Loucy (cell line): ENCODE measurements at regions not wholly inside any gene's neighbourhood (a gene's known extent, or its start where the extent isn't known, plus 50 kb on each side); places are given as distances from the start of the nearest gene placed in this dataset.

Experiments used
- H2AFZ ChIP-seq: fragments of 200-600 bp; sonication (generic); 2 replicates; pipeline ENCODE4 v1.6.0; 2016; ENCODE audit warnings: antibody characterized with exemption, mild to moderate bottlenecking, low read length, moderate library complexity
- H3F3A ChIP-seq: fragments of 200-600 bp; 2 replicates; pipeline ENCODE4 v1.6.0; 2016; ENCODE audit warnings: antibody characterized with exemption, low read depth, mild to moderate bottlenecking
- H3K27me3 ChIP-seq: fragments of 200-600 bp; sonication (generic); 2 replicates; pipeline ENCODE4 v1.6.1; 2014; ENCODE audit warnings: low read length, mild to moderate bottlenecking; ENCODE audit not compliant: insufficient read depth, poor library complexity, severe bottlenecking
- H3K36me3 ChIP-seq: fragments of 200-600 bp; sonication (generic); 2 replicates; pipeline ENCODE4 v1.6.1; 2016; ENCODE audit warnings: low read length; ENCODE audit not compliant: insufficient read depth
- H3K4me1 ChIP-seq: fragments of 200-600 bp; sonication (generic); 2 replicates; pipeline ENCODE4 v1.5.1; 2014; ENCODE audit warnings: low read length, mild to moderate bottlenecking; ENCODE audit not compliant: insufficient read depth, poor library complexity, severe bottlenecking
- H3K4me2 ChIP-seq: fragments of 200-600 bp; sonication (generic); 2 replicates; pipeline ENCODE4 v1.6.0; 2014; ENCODE audit warnings: antibody characterized with exemption, low read length, low read depth, mild to moderate bottlenecking; ENCODE audit not compliant: poor library complexity, severe bottlenecking
- H3K4me3 ChIP-seq: fragments of 200-600 bp; sonication (generic); 2 replicates; pipeline ENCODE4 v1.5.1; 2014; ENCODE audit warnings: low read length, mild to moderate bottlenecking, mixed read lengths; ENCODE audit not compliant: poor library complexity, severe bottlenecking
- H3K79me2 ChIP-seq: fragments of 200-600 bp; sonication (generic); 2 replicates; pipeline ENCODE4 v1.6.1; 2014; ENCODE audit warnings: low read length; ENCODE audit not compliant: insufficient read depth
- H3K9ac ChIP-seq: fragments of 200-600 bp; sonication (generic); 2 replicates; pipeline ENCODE4 v1.6.0; 2014; ENCODE audit warnings: mild to moderate bottlenecking, low read depth, low read length, moderate library complexity; ENCODE audit not compliant: poor library complexity, severe bottlenecking
- H3K9me2 ChIP-seq: fragments of 200-600 bp; sonication (generic); replicated peaks from 2 replicates; pipeline ENCODE4 v1.6.1; 2016; ENCODE audit warnings: low read depth, low read length, mixed read lengths
- H3K9me3 ChIP-seq: fragments of 200-600 bp; sonication (generic); 2 replicates; pipeline ENCODE4 v1.6.1; 2014; ENCODE audit warnings: mild to moderate bottlenecking, antibody characterized with exemption, low read length, low read depth; ENCODE audit not compliant: insufficient read depth
- H4K20me1 ChIP-seq: fragments of 200-600 bp; sonication (generic); 2 replicates; pipeline ENCODE4 v1.6.0; 2014; ENCODE audit warnings: antibody characterized with exemption, low read length, mild to moderate bottlenecking; ENCODE audit not compliant: insufficient read depth, poor library complexity, severe bottlenecking
- CTCF ChIP-seq: fragments of 200-600 bp; sonication (generic); conservative IDR thresholded peaks from 2 replicates; pipeline ENCODE4 v1.5.1; 2014; ENCODE audit warnings: mild to moderate bottlenecking, antibody characterized with exemption, low read length
- EZH2phosphoT487 ChIP-seq: fragments of 200-600 bp; IDR thresholded peaks from 2 replicates; pipeline ENCODE4 v1.6.1; 2018; ENCODE audit warnings: antibody characterized with exemption, mild to moderate bottlenecking, moderate library complexity, borderline replicate concordance

DNA sequence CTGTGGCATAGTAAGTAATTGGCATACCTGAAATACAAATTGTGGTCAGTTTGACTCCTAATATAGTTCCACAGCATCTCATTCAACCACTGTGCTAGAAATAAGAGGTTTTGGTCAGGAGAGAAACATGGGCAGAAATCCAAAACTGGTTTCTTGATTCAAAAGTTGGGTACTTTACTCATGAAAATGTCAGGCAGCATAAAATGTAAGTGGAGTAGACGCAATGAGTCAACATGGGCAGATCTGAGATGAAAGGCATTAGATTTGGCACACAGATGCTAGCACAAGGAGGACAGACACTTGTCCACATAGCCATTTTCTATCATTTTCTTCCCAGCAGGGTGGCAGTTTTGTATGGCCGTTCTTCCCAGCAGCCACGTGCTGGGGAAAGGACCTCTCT lies 255.8 kb upstream of the CDIN1 start:
- Histone ChIP-seq H3K9me2 (no peaks in the 10 kb centered on the region), H3K4me1 (no peaks in the 10 kb centered on the region), H3K4me2 (no peak overlapping the region), H4K20me1 (no peaks in the 10 kb centered on the region), H3K4me3 (no peak overlapping the region), H3K9me3 (peaks cover 6% of the 10 kb centered on the region; the same call in 1 of the 2 replicates), H3F3A (no peaks in the 10 kb centered on the region), H2AFZ (no peak overlapping the region), H3K9ac (no peak overlapping the region), H3K27me3 (no peaks in the 10 kb centered on the region), H3K36me3 (no peaks in the 10 kb centered on the region), H3K79me2 (no peaks in the 10 kb centered on the region)
- TF ChIP-seq EZH2phosphoT487, result no peak
- TF ChIP-seq CTCF, result no peak

DNA sequence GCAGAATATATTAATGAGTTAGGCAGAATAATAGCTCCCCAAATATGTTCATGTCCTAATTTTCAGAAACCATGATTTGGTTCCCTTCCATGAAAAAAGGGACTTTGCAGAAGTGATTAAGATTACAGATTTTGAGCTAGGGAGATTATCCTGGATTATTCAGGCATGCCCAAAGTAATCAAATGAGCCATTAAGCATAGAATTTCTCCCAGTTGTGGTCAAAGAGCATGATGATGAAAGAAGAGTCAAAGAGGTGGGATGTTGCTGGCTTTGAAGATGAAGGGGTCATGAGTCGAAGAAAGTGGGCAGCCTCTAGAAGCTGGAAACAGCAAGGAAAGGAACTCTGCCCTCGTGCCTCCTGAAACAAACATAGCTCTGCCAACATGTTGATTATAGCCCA lies 254.2 kb upstream of the CDIN1 start:
- TF ChIP-seq CTCF, result no peak
- no peak for TF ChIP-seq EZH2phosphoT487

GRCh38 chr15:36329592-36329991 lies 249.8 kb upstream of the CDIN1 start:
- Histone ChIP-seq H3F3A (no peaks in the 10 kb centered on the region), H3K27me3 (no peaks in the 10 kb centered on the region), H2AFZ (no peak overlapping the region), H3K36me3 (no peaks in the 10 kb centered on the region), H3K9me3 (no peaks in the 10 kb centered on the region), H3K79me2 (no peaks in the 10 kb centered on the region), H3K4me2 (no peak overlapping the region), H3K4me1 (no peaks in the 10 kb centered on the region), H4K20me1 (no peaks in the 10 kb centered on the region), H3K9ac (no peak overlapping the region), H3K9me2 (no peaks in the 10 kb centered on the region), H3K4me3 (no peak overlapping the region)
- TF ChIP-seq CTCF, result no peak

More for the DNA sequence above, 254.2 kb upstream of the CDIN1 start:
- Histone ChIP-seq H3K4me1 (no peaks in the 10 kb centered on the region), H3K9me3 (peaks cover 6% of the 10 kb centered on the region; the same call in 1 of the 2 replicates), H3K4me3 (no peak overlapping the region), H3K27me3 (no peaks in the 10 kb centered on the region), H3K4me2 (no peak overlapping the region), H3K9me2 (no peaks in the 10 kb centered on the region), H2AFZ (no peak overlapping the region), H3K9ac (no peak overlapping the region), H3F3A (no peaks in the 10 kb centered on the region), H4K20me1 (no peaks in the 10 kb centered on the region), H3K36me3 (no peaks in the 10 kb centered on the region), H3K79me2 (no peaks in the 10 kb centered on the region)
